HL-60 (cell line): ENCODE measurements at regions not wholly inside any gene's neighbourhood (a gene's known extent, or its start where the extent isn't known, plus 50 kb on each side); places are given as distances from the start of the nearest gene placed in this dataset.

ENCODE experiments used
- DNase-seq, 2 experiments: peaks; one replicate each; pipeline ENCODE4 v3.0.0-alpha.2; 2010 to 2020; ENCODE audit warnings: low read depth in 1 of 2, low spot score in 1 of 2
- H3K27ac ChIP-seq: fragments of 250-450 bp; sonication (Bioruptor Pico); replicated peaks from 2 replicates; pipeline ENCODE4 v1.5.1; 2020; ENCODE audit warnings: mild to moderate bottlenecking, moderate library complexity
- H3K27me3 ChIP-seq: fragments of 250-450 bp; sonication (Bioruptor Pico); 2 replicates; pipeline ENCODE4 v1.5.1; 2021; ENCODE audit warnings: mild to moderate bottlenecking, moderate library complexity; ENCODE audit not compliant: insufficient read depth, poor library complexity, severe bottlenecking
- H3K4me3 ChIP-seq: replicated peaks from 2 replicates; pipeline ENCODE4 v1.5.1; 2011; ENCODE audit warnings: mild to moderate bottlenecking, control low read depth, low read length; ENCODE audit not compliant: insufficient read depth
- GABPA ChIP-seq: IDR thresholded peaks from 2 replicates; pipeline ENCODE4 v1.6.1; 2012; ENCODE audit warnings: low read depth
- POLR2AphosphoS5 ChIP-seq: IDR thresholded peaks from 2 replicates; pipeline ENCODE4 v1.6.1; 2012; ENCODE audit warnings: low read depth
- SPI1 ChIP-seq: IDR thresholded peaks from 2 replicates; pipeline ENCODE4 v1.6.1; 2012; ENCODE audit warnings: low read depth, mild to moderate bottlenecking, borderline replicate concordance
- TF ChIP-seq, protein P1 (sequence below): IDR thresholded peaks from one replicate; pipeline ENCODE4 v1.5.1; 2011; ENCODE audit warnings: low read length, control low read depth, inconsistent platforms; ENCODE audit not compliant: insufficient read depth
- TF ChIP-seq, protein P2 (sequence below): IDR thresholded peaks from 2 replicates; pipeline ENCODE4 v1.6.1; 2012; ENCODE audit warnings: low read depth; ENCODE audit not compliant: insufficient replicate concordance

DNA sequence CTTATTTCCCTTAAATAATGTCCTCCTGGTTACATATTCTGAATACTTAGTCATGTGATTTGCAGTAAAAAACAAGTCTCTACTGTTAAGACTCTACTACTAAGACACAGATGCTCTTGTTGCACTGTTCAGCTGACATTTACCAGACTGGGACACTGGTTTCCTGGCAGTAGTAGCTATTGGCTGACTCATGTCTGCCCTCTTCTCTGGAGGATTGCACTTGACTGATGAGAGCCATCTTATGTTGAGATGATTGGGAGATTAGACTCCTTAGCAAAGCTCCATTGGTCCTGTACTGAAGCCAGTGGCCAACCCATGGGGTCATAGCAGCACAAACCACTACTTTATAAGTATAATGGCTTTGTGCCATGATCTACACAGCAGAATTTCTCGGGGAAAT, 1672.6 kb upstream of the PCDH20 start:
- Histone ChIP-seq H3K4me3 (no peak overlapping the region), H3K27me3 (no peaks in the 10 kb centered on the region), H3K27ac (no peak overlapping the region)
- TF ChIP-seq SPI1: no peak
- no peak for TF ChIP-seq POLR2AphosphoS5
- no peak for DNase-seq

DNA sequence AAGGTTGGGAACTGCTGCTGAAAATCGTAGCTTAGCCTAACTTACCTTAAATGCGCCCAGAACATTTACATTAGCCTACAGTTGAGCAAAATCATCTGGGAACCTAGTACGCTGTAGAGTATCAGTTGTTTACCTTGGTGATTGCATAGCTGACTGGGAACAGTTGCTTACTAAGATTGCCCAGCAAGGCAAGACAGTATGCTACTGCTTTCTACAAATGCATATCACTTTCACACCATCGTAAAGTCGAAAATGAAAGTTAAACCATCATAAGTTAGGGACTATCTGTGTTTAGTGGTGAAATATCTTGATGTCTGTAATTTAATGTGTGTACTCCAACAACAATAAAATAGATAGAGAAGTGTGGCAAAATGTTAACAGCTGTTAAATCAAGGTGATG, 1670.6 kb upstream of the PCDH20 start:
- no peak for DNase-seq
- Histone ChIP-seq H3K27me3 (no peaks in the 10 kb centered on the region), H3K27ac (no peak overlapping the region), H3K4me3 (no peak overlapping the region)
- TF ChIP-seq POLR2AphosphoS5 (no peak), GABPA (no peak), SPI1 (no peak)
- TF ChIP-seq, protein P1, sequence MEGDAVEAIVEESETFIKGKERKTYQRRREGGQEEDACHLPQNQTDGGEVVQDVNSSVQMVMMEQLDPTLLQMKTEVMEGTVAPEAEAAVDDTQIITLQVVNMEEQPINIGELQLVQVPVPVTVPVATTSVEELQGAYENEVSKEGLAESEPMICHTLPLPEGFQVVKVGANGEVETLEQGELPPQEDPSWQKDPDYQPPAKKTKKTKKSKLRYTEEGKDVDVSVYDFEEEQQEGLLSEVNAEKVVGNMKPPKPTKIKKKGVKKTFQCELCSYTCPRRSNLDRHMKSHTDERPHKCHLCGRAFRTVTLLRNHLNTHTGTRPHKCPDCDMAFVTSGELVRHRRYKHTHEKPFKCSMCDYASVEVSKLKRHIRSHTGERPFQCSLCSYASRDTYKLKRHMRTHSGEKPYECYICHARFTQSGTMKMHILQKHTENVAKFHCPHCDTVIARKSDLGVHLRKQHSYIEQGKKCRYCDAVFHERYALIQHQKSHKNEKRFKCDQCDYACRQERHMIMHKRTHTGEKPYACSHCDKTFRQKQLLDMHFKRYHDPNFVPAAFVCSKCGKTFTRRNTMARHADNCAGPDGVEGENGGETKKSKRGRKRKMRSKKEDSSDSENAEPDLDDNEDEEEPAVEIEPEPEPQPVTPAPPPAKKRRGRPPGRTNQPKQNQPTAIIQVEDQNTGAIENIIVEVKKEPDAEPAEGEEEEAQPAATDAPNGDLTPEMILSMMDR: no peak
- TF ChIP-seq, protein P2, sequence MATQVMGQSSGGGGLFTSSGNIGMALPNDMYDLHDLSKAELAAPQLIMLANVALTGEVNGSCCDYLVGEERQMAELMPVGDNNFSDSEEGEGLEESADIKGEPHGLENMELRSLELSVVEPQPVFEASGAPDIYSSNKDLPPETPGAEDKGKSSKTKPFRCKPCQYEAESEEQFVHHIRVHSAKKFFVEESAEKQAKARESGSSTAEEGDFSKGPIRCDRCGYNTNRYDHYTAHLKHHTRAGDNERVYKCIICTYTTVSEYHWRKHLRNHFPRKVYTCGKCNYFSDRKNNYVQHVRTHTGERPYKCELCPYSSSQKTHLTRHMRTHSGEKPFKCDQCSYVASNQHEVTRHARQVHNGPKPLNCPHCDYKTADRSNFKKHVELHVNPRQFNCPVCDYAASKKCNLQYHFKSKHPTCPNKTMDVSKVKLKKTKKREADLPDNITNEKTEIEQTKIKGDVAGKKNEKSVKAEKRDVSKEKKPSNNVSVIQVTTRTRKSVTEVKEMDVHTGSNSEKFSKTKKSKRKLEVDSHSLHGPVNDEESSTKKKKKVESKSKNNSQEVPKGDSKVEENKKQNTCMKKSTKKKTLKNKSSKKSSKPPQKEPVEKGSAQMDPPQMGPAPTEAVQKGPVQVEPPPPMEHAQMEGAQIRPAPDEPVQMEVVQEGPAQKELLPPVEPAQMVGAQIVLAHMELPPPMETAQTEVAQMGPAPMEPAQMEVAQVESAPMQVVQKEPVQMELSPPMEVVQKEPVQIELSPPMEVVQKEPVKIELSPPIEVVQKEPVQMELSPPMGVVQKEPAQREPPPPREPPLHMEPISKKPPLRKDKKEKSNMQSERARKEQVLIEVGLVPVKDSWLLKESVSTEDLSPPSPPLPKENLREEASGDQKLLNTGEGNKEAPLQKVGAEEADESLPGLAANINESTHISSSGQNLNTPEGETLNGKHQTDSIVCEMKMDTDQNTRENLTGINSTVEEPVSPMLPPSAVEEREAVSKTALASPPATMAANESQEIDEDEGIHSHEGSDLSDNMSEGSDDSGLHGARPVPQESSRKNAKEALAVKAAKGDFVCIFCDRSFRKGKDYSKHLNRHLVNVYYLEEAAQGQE: no peak

DNA sequence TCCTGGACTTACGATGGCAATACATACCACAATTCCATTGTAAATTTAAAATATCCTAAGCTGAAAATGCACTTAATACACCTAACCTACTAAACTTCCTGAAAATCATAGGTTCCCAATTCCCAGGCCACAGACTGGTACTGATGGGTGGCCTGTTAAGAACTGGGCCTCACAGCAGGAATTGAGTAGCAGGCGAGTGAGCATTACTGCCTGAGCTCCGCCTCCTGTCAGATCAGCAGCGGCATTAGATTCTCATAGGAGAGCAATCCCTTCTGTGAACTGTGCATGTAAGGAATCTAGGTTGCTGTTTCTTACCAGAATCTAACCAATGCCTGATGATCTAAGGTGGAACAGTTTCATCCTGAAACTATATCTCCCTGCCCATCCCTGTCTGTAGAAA, 1670.2 kb upstream of the PCDH20 start:
- TF ChIP-seq SPI1 (no peak), POLR2AphosphoS5 (no peak)
- no peak for DNase-seq
- Histone ChIP-seq H3K4me3 (no peak overlapping the region), H3K27ac (no peak overlapping the region), H3K27me3 (no peaks in the 10 kb centered on the region)

DNA sequence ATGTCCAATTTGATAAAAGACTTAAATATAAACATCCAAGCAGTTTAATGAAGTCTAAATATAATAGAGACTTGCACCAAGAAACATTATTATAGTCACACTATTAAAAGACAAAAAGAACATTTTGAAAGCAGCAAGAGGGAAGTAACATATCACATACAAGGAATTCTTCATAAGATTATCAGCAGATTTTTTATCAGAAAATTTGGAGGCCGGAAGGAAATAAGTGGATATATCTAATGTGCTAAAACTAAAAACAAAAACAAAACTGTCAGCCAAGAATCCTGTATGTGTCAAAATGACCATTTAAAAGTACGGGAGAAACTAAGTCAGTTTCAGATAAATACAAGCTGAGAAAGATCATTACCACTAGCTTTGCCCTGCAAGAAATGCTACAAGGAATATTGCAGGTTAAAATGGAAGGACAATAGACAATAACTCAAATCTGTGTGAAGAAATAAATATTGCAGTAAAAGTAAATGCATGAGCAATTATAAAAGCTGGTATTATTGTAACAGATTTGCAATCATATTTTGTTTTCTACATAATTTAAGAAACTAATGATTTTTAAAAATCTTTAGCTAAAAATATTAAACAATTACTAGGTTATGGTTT, 1665.9 kb upstream of the PCDH20 start:
- DNase-seq: no peak
- no peak overlapping the region for H3K4me3 ChIP-seq
- no peaks in the 10 kb centered on the region for H3K27me3 ChIP-seq
- no peak for TF ChIP-seq SPI1
- TF ChIP-seq GABPA: no peak
- TF ChIP-seq, protein P2: no peak
- TF ChIP-seq, protein P1: no peak
- TF ChIP-seq POLR2AphosphoS5: no peak
- H3K27ac ChIP-seq: no peak overlapping the region

DNA sequence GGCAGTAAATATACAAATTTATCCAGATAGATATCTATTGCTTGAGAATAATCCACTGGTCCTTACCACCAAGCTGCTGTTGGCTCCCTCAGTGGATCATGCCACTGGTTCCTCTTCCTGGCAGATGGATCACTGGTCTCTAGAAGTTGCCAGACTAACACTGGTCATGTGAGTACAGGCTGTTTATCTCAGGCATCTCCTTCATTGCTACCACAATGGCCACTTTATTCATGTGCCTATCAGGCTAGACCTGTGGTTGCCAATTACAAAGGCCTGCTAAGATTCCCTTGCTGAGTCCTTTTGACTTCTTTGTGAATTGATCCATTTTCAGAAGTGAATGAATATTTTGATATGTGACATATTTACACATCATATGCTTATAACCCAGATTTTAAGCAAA, 1659.5 kb upstream of the PCDH20 start:
- no peak for DNase-seq
- no peaks in the 10 kb centered on the region for H3K27me3 ChIP-seq
- no peak overlapping the region for H3K27ac ChIP-seq
- no peak overlapping the region for H3K4me3 ChIP-seq
- TF ChIP-seq, protein P1: no peak
- no peak for TF ChIP-seq SPI1
- TF ChIP-seq GABPA: no peak
- TF ChIP-seq, protein P2: no peak
- no peak for TF ChIP-seq POLR2AphosphoS5
